GM12891 (cell line): ENCODE measurements at regions not wholly inside any gene's neighbourhood (a gene's known extent, or its start where the extent isn't known, plus 50 kb on each side); places are given as distances from the start of the nearest gene placed in this dataset.

Experiments used
- POLR2A ChIP-seq: IDR thresholded peaks from 2 replicates; pipeline ENCODE4 v1.6.1; 2011; ENCODE audit warnings: low read depth, low read length, control low read depth
- POLR2AphosphoS5 ChIP-seq: IDR thresholded peaks from 2 replicates; pipeline ENCODE4 v1.6.1; 2011; ENCODE audit warnings: low read depth, low read length, control low read depth
- POU2F2 ChIP-seq: IDR thresholded peaks from 2 replicates; pipeline ENCODE4 v1.6.1; 2011; ENCODE audit warnings: low read depth, mild to moderate bottlenecking, control low read depth, low read length, moderate library complexity
- TAF1 ChIP-seq: IDR thresholded peaks from 2 replicates; pipeline ENCODE4 v1.6.1; 2011; ENCODE audit warnings: low read depth, low read length, control low read depth

DNA sequence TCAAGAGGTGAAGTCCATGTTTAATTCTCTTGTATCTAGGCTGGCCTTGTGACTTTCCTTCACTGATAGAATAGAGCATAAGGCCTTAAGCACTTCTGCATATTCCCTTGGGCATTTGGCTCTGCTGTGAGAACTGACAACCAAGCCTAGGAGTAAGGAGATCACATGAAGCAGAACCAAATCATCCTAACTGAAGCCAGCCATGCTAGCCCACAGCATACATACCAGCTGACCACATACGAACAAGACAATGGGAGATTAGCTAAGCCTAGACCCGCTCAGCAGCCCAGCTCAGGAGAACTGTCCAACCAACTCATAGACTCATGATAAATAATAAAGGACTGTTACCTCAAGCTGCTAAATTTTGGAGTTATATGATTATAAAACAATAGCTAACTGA, 114.6 kb upstream of the NEK7 start:
- no peak for TF ChIP-seq POU2F2
- TF ChIP-seq TAF1, result no peak
- no peak for TF ChIP-seq POLR2A
- no peak for TF ChIP-seq POLR2AphosphoS5
